ENCODE measurements at regions not wholly inside any gene's neighbourhood (a gene's known extent, or its start where the extent isn't known, plus 50 kb on each side); places are given as distances from the start of the nearest gene placed in this dataset.

DNA sequence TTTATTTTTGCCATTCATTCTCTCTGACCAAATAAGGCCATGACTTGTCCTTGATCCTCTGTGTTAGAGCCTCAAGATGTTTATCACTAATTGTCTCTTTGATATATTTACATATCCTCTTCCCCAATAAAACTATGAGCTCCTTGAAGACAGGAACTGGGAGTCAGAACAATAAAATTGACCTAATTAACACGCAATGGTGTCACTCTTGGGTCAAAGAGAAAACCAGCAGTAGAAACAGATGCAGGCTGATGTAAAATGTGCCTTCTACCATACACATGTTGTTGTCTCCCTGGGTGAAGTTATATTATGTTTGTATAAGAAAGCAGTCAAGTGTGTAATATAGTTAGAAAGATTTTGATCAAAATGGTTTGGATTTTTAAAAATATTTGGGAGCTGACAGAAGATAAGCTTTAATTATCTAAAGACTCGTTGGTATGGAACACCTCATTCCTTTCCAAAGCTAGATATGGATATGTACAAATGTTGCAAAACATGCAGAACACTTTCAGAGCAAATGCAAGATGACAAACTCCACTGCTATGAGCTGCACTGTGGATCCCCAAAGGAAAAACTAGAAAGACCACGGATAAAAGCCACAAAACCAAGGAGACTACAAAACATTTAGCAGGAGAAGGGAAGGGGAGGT, 109.7 kb upstream of the STMND1 start:
- TF ChIP-seq, protein P1, sequence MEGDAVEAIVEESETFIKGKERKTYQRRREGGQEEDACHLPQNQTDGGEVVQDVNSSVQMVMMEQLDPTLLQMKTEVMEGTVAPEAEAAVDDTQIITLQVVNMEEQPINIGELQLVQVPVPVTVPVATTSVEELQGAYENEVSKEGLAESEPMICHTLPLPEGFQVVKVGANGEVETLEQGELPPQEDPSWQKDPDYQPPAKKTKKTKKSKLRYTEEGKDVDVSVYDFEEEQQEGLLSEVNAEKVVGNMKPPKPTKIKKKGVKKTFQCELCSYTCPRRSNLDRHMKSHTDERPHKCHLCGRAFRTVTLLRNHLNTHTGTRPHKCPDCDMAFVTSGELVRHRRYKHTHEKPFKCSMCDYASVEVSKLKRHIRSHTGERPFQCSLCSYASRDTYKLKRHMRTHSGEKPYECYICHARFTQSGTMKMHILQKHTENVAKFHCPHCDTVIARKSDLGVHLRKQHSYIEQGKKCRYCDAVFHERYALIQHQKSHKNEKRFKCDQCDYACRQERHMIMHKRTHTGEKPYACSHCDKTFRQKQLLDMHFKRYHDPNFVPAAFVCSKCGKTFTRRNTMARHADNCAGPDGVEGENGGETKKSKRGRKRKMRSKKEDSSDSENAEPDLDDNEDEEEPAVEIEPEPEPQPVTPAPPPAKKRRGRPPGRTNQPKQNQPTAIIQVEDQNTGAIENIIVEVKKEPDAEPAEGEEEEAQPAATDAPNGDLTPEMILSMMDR (IDR thresholded peaks at IDR 0.05), result no peak
- TF ChIP-seq POLR2A (IDR thresholded peaks at IDR 0.05), result no peak
